Karpas-422 (cell line): ENCODE measurements at regions not wholly inside any gene's neighbourhood (a gene's known extent, or its start where the extent isn't known, plus 50 kb on each side); places are given as distances from the start of the nearest gene placed in this dataset.
"Not testable (repeated sequence)": the region's sequence is repeated elsewhere in the genome, so short reads cannot be mapped to it uniquely, and the experiment has no call there.

Experiments
- DNase-seq: peaks from one replicate; pipeline ENCODE4 v3.0.0-alpha.2; 2015
- H2AFZ ChIP-seq: fragments of 200-600 bp; sonication (generic); 2 replicates; pipeline ENCODE4 v1.6.1; 2014; ENCODE audit warnings: antibody characterized with exemption, low read length, mixed read lengths
- H3K27ac ChIP-seq: fragments of 200-600 bp; sonication (generic); 2 replicates; pipeline ENCODE4 v1.5.1; 2014; ENCODE audit warnings: mild to moderate bottlenecking, low read length, moderate library complexity
- H3K27me3 ChIP-seq: fragments of 200-600 bp; sonication (generic); 2 replicates; pipeline ENCODE4 v1.6.1; 2014; ENCODE audit warnings: low read length, mixed read lengths
- H3K36me3 ChIP-seq: fragments of 200-600 bp; sonication (generic); 2 replicates; pipeline ENCODE4 v1.6.1; 2014; ENCODE audit warnings: low read length, mixed read lengths; ENCODE audit not compliant: insufficient read depth
- H3K4me1 ChIP-seq: fragments of 200-600 bp; sonication (generic); 2 replicates; pipeline ENCODE4 v1.6.1; 2014; ENCODE audit warnings: mild to moderate bottlenecking, low read length, mixed read lengths
- H3K4me2 ChIP-seq: fragments of 200-600 bp; sonication (generic); 2 replicates; pipeline ENCODE4 v1.6.1; 2014; ENCODE audit warnings: low read length, low read depth, mild to moderate bottlenecking; ENCODE audit not compliant: poor library complexity, severe bottlenecking
- H3K4me3 ChIP-seq: fragments of 200-600 bp; sonication (generic); 2 replicates; pipeline ENCODE4 v1.5.1; 2014; ENCODE audit warnings: mild to moderate bottlenecking, antibody characterized with exemption, low read length, mixed read lengths
- H3K79me2 ChIP-seq: fragments of 200-600 bp; sonication (generic); 2 replicates; pipeline ENCODE4 v1.6.1; 2014; ENCODE audit warnings: mild to moderate bottlenecking, low read length, mixed read lengths
- H3K9ac ChIP-seq: fragments of 200-600 bp; sonication (generic); 2 replicates; pipeline ENCODE4 v1.6.0; 2014; ENCODE audit warnings: low read length
- H3K9me2 ChIP-seq: fragments of 200-600 bp; sonication (generic), shearing (Covaris generic); replicated peaks from 2 replicates; pipeline ENCODE4 v1.6.0; 2014; ENCODE audit warnings: mild to moderate bottlenecking, low read length, moderate library complexity; ENCODE audit not compliant: insufficient read depth
- H3K9me3 ChIP-seq: fragments of 300-700, 200-600 bp; sonication (generic); 2 replicates; pipeline ENCODE4 v1.6.1; 2014; ENCODE audit warnings: low read length, mixed read lengths
- H4K20me1 ChIP-seq: fragments of 200-600 bp; sonication (generic); 2 replicates; pipeline ENCODE4 v1.6.1; 2014; ENCODE audit warnings: mild to moderate bottlenecking, antibody characterized with exemption, low read length, low read depth; ENCODE audit not compliant: insufficient read depth

DNA sequence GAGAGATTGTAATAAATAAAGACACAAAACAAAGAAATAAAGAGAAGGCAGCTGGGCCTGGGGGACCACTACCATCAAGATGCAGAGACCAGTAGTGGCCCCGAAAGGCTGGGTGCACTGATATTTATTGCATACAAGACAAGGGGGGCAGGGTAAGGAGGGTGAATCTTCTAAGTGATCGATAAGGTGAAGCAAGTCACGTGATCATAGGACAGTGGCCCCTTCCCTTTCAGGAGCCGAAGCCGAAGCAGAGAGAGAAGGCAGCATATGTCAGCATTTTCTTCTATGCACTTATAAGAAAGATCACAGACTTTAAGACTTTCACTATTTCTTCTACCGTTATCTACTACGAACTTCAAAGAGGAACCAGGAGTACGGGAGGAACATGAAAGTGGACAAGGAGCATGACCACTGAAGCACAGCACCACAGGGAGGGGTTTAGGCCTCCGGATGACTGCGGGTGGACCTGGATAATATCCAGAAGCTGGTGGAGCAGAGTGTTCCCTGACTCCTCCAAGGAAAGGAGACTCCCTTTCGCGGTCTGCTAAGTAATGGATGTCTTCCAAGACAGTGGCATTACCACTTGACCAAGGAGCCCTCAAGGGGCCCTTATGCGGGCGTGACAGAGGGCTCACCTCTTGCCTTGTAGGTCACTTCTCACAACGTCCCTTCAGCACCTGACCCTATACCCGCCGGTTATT lies 126.4 kb downstream of the RBM46 start:
- H3K27me3 ChIP-seq, H3K9me2 ChIP-seq, H3K79me2 ChIP-seq, H3K4me1 ChIP-seq, H3K9me3 ChIP-seq, H2AFZ ChIP-seq, DNase-seq, H4K20me1 ChIP-seq, H3K27ac ChIP-seq, H3K9ac ChIP-seq, H3K4me2 ChIP-seq, H3K36me3 ChIP-seq, H3K4me3 ChIP-seq: not testable (repeated sequence)

- no peak for DNase-seq
- H3K79me2 ChIP-seq = no peaks in the 10 kb centered on the region
- no peak overlapping the region for H3K9ac ChIP-seq
These were observed 127.1 kb downstream of the RBM46 start for GRCh38 chr4:154908168-154908567.

DNA sequence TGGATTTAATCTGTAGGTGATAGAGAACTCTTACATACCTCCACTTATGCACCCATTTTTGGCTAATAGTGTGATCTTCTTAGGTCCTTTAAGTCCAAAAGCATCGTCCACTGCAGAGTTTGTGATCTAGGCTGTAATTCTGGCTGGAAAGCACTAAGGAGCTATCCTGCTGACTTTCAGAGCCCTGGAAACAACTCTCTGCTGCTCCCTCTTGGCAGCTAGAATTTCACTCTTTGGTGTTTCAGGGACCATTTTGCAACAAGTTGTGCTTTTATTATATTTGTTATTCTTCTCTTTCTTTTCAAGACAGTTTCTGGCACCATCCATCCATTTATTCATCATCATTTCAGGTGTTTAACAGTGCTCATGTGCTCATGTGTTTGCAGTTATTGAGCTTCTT lies 130.0 kb downstream of the RBM46 start:
- H3K9me3 ChIP-seq = no peaks in the 10 kb centered on the region
- no peaks in the 10 kb centered on the region for H4K20me1 ChIP-seq
- H3K79me2 ChIP-seq = no peaks in the 10 kb centered on the region
- no peak overlapping the region for H3K9ac ChIP-seq
- H3K27ac ChIP-seq = no peak overlapping the region
- no peak overlapping the region for H3K4me3 ChIP-seq
- DNase-seq = no peak
- H2AFZ ChIP-seq = no peak overlapping the region
- H3K9me2 ChIP-seq = no peaks in the 10 kb centered on the region
- no peaks in the 10 kb centered on the region for H3K4me1 ChIP-seq
- H3K36me3 ChIP-seq = no peaks in the 10 kb centered on the region
- H3K4me2 ChIP-seq = no peak overlapping the region
- H3K27me3 ChIP-seq = no peaks in the 10 kb centered on the region

More at GRCh38 chr4:154908168-154908567, 127.1 kb downstream of the RBM46 start:
- H3K9me3 ChIP-seq = no peaks in the 10 kb centered on the region
- no peaks in the 10 kb centered on the region for H3K36me3 ChIP-seq
- no peaks in the 10 kb centered on the region for H3K4me1 ChIP-seq
- H4K20me1 ChIP-seq = no peaks in the 10 kb centered on the region
- H3K27me3 ChIP-seq = 0 out of 2 replicates have a peak, but pooled peaks cover 2% of the 10 kb centered on the region
- no peak overlapping the region for H2AFZ ChIP-seq
- no peak overlapping the region for H3K4me2 ChIP-seq
- no peaks in the 10 kb centered on the region for H3K9me2 ChIP-seq
- H3K4me3 ChIP-seq = no peak overlapping the region
- H3K27ac ChIP-seq = no peak overlapping the region

DNA sequence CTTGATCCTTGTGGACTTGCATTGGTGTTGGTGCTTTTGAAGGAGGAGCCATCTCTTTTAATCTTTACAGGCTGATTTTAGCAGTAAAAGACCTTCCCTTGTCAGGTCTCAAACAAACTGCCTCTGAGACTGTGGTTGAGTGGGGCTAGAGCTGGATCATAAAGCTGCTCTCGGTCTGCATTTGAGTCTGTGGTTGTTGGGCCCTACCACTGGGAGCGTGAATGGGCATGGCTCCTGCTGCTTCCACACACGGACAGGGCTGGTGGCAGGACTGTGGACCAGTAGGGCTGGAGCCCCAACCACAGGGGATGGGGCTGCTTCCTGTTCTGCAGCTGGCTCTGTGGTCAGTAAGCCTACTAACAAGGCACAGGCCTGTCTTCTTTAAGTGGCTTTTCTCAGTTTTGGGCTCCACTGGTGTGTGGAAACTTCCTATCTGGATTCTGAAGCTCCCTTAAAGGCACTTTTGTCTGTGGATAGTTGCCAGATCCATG lies 130.6 kb downstream of the RBM46 start:
- DNase-seq = no peak
- no peaks in the 10 kb centered on the region for H3K9me2 ChIP-seq
- H3K4me3 ChIP-seq = no peak overlapping the region
- H2AFZ ChIP-seq = no peak overlapping the region
- no peak overlapping the region for H3K9ac ChIP-seq
- H4K20me1 ChIP-seq = no peaks in the 10 kb centered on the region
- H3K27ac ChIP-seq = no peak overlapping the region
- H3K9me3 ChIP-seq = no peaks in the 10 kb centered on the region
- H3K4me2 ChIP-seq = no peak overlapping the region
- H3K4me1 ChIP-seq = no peaks in the 10 kb centered on the region
- no peaks in the 10 kb centered on the region for H3K27me3 ChIP-seq
- H3K79me2 ChIP-seq = no peaks in the 10 kb centered on the region
- no peaks in the 10 kb centered on the region for H3K36me3 ChIP-seq

GRCh38 chr4:154916068-154916467 lies 135.0 kb downstream of the RBM46 start:
- Histone ChIP-seq H4K20me1 (no peaks in the 10 kb centered on the region), H3K4me3 (no peak overlapping the region), H3K9me3 (no peaks in the 10 kb centered on the region), H3K27ac (no peak overlapping the region), H3K4me2 (no peak overlapping the region), H3K4me1 (no peaks in the 10 kb centered on the region), H2AFZ (no peak overlapping the region), H3K27me3 (no peaks in the 10 kb centered on the region), H3K79me2 (no peaks in the 10 kb centered on the region), H3K9ac (no peak overlapping the region), H3K36me3 (no peaks in the 10 kb centered on the region), H3K9me2 (no peaks in the 10 kb centered on the region)
- DNase-seq = no peak

- DNase-seq = no peak
- no peaks in the 10 kb centered on the region for H3K9me2 ChIP-seq
- no peaks in the 10 kb centered on the region for H3K9me3 ChIP-seq
These were observed 146.1 kb downstream of the RBM46 start for GRCh38 chr4:154927126-154927680.

DNA sequence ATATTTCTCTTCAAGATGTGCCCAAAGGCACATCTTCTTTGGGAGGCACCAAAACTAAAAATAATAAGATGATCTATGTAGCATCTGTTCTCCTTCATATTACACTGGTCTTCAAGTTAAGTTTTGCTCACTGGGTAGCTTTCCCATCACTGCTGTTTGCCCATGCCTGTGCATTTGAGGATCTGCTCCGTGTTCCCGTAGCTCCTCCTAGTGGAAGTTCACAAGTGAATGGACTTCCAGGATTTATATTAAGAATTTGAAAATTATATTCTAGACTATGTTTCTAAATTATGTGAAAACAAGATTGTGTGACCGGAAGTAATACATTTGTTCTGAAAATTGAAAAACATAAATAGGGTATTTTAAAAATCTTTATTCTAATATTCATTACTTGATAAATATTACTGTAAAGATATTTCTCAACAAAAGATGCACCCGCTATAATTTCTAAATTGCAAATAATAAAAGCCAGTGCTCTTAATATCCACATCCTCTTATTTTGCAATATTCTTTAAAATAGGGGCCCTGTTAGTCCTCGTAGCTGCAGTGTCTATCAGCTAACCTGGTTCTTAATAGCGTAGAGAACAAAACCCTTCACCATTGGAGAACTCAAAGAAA lies 147.7 kb downstream of the RBM46 start:
- H3K9me2 ChIP-seq = no peaks in the 10 kb centered on the region
- H3K27me3 ChIP-seq = no peaks in the 10 kb centered on the region; the same call in 1 of the 2 replicates
- H3K79me2 ChIP-seq = no peaks in the 10 kb centered on the region
- no peaks in the 10 kb centered on the region for H3K9me3 ChIP-seq
- H3K4me1 ChIP-seq = no peaks in the 10 kb centered on the region
- H3K27ac ChIP-seq = no peak overlapping the region
- no peak overlapping the region for H3K9ac ChIP-seq
- no peaks in the 10 kb centered on the region for H4K20me1 ChIP-seq
- H3K36me3 ChIP-seq = no peaks in the 10 kb centered on the region
- H2AFZ ChIP-seq = no peak overlapping the region
- DNase-seq = no peak
- no peak overlapping the region for H3K4me2 ChIP-seq
- no peak overlapping the region for H3K4me3 ChIP-seq

More at GRCh38 chr4:154927126-154927680, 146.1 kb downstream of the RBM46 start:
- Histone ChIP-seq H4K20me1 (no peaks in the 10 kb centered on the region), H3K9ac (no peak overlapping the region), H3K4me3 (no peak overlapping the region), H3K36me3 (no peaks in the 10 kb centered on the region), H3K4me2 (no peak overlapping the region), H3K79me2 (no peaks in the 10 kb centered on the region), H2AFZ (no peak overlapping the region), H3K27ac (no peak overlapping the region), H3K27me3 (no peaks in the 10 kb centered on the region; the same call in 1 of the 2 replicates), H3K4me1 (no peaks in the 10 kb centered on the region)

GRCh38 chr4:154936873-154937272 lies 155.8 kb downstream of the RBM46 start:
- no peak overlapping the region for H2AFZ ChIP-seq
- no peaks in the 10 kb centered on the region for H3K27me3 ChIP-seq
- no peak overlapping the region for H3K27ac ChIP-seq
- H4K20me1 ChIP-seq = no peaks in the 10 kb centered on the region
- no peaks in the 10 kb centered on the region for H3K4me1 ChIP-seq
- no peaks in the 10 kb centered on the region for H3K79me2 ChIP-seq
- no peak overlapping the region for H3K4me3 ChIP-seq
- no peak for DNase-seq
- no peaks in the 10 kb centered on the region for H3K9me2 ChIP-seq
- H3K9me3 ChIP-seq = no peaks in the 10 kb centered on the region
- H3K4me2 ChIP-seq = no peak overlapping the region
- no peak overlapping the region for H3K9ac ChIP-seq
- no peaks in the 10 kb centered on the region for H3K36me3 ChIP-seq
